Tibial nerve (tissue), 4 donors: ENCODE measurements at regions not wholly inside any gene's neighbourhood (a gene's known extent, or its start where the extent isn't known, plus 50 kb on each side); places are given as distances from the start of the nearest gene placed in this dataset.

Source experiments
- DNase-seq, 2 donors: peaks; one replicate each; pipeline ENCODE4 v3.0.0-alpha.2; 2019; ENCODE audit warnings: low spot score in 2 of 2
- H3K27ac ChIP-seq, 4 donors: fragments of 200-600 bp; sonication (generic) in 3 of 4; one replicate each; pipeline ENCODE4 v1.5.1; 2017 to 2019; ENCODE audit warnings: mild to moderate bottlenecking in 1 of 4
- H3K27me3 ChIP-seq, 2 donors: fragments of 200-600 bp; sonication (generic) in 1 of 2; one replicate each; pipeline versions ENCODE4 v1.5.1 to v1.6.0; 2017 to 2019
- H3K36me3 ChIP-seq, 3 donors: fragments of 200-600 bp; sonication (generic); one replicate each; pipeline ENCODE4 v1.5.1; 2018 to 2019
- H3K4me1 ChIP-seq, 4 donors: fragments of 200-600 bp; sonication (generic) in 3 of 4; one replicate each; pipeline ENCODE4 v1.5.1; 2017 to 2019
- H3K4me3 ChIP-seq, 4 donors: fragments of 200-600 bp; sonication (generic) in 3 of 4; one replicate each; pipeline ENCODE4 v1.5.1; 2017 to 2019; ENCODE audit warnings: mild to moderate bottlenecking in 1 of 4, moderate library complexity in 1 of 4
- H3K9me3 ChIP-seq, 4 donors: fragments of 200-600 bp; sonication (generic) in 3 of 4; one replicate each; pipeline ENCODE4 v1.5.1; 2017 to 2019
- EP300 ChIP-seq, 2 donors: sonication (generic); formaldehyde crosslinking; IDR thresholded peaks; one replicate each; pipeline ENCODE4 v1.6.1; 2017; ENCODE audit warnings: antibody characterized with exemption in 2 of 2, mild to moderate bottlenecking in 1 of 2
- POLR2A ChIP-seq, 2 donors: fragments of 450-650 bp; IDR thresholded peaks; one replicate each; pipeline ENCODE4 v1.6.1; 2017; ENCODE audit warnings: antibody characterized with exemption in 2 of 2, mild to moderate bottlenecking in 2 of 2, moderate library complexity in 2 of 2
- WGBS, 2 donors: methylation state at CpG; one replicate each; pipeline ENCODE4 v1.1.5; 2018; 5-methylcytosine and 5-hydroxymethylcytosine counted together
- TF ChIP-seq, protein P1 (sequence below), 5 experiments: fragments of 200-600 bp in 3 of 5; fragments of 450-650 bp in 2 of 5; sonication (generic) in 3 of 5; IDR thresholded peaks; one replicate each; pipeline ENCODE4 v1.5.1; 2016 to 2019; ENCODE audit warnings: antibody characterized with exemption in 5 of 5, mild to moderate bottlenecking in 3 of 5, moderate library complexity in 2 of 5

DNA sequence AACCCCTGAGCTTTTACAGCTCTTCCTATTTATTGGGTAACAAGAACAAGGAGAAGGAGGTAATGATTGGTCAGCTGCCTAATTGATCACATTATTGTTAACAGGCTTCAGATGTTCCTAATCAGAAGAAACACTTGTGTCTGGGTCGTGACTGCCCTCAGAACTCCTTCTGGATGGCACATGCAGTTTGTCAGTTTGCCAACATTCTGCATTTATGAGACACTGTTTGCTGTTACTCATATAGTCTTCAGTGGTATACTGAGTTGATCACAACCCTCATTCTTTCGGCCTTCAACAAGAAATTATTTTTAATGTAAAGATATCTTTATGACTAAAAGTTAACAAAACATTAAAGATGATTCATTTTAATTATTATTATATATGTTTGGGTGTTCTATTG is 95.7 kb upstream of the DOCK10 start:
- no peak for TF ChIP-seq EP300 (IDR thresholded peaks at IDR 0.05)
- TF ChIP-seq, protein P1, sequence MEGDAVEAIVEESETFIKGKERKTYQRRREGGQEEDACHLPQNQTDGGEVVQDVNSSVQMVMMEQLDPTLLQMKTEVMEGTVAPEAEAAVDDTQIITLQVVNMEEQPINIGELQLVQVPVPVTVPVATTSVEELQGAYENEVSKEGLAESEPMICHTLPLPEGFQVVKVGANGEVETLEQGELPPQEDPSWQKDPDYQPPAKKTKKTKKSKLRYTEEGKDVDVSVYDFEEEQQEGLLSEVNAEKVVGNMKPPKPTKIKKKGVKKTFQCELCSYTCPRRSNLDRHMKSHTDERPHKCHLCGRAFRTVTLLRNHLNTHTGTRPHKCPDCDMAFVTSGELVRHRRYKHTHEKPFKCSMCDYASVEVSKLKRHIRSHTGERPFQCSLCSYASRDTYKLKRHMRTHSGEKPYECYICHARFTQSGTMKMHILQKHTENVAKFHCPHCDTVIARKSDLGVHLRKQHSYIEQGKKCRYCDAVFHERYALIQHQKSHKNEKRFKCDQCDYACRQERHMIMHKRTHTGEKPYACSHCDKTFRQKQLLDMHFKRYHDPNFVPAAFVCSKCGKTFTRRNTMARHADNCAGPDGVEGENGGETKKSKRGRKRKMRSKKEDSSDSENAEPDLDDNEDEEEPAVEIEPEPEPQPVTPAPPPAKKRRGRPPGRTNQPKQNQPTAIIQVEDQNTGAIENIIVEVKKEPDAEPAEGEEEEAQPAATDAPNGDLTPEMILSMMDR (IDR thresholded peaks at IDR 0.05) = no peak
- no peak for TF ChIP-seq POLR2A (IDR thresholded peaks at IDR 0.05)
- Histone ChIP-seq H3K36me3 (no peaks in the 10 kb centered on the region), H3K4me1 (no peaks in the 10 kb centered on the region), H3K27me3 (no peaks in the 10 kb centered on the region), H3K27ac (no peak overlapping the region), H3K9me3 (no peaks in the 10 kb centered on the region), H3K4me3 (no peak overlapping the region)
- DNase-seq = no peak
- WGBS, 2 donors = 57 to 64% methylated on average over 2 of the region's 2 CpGs

DNA sequence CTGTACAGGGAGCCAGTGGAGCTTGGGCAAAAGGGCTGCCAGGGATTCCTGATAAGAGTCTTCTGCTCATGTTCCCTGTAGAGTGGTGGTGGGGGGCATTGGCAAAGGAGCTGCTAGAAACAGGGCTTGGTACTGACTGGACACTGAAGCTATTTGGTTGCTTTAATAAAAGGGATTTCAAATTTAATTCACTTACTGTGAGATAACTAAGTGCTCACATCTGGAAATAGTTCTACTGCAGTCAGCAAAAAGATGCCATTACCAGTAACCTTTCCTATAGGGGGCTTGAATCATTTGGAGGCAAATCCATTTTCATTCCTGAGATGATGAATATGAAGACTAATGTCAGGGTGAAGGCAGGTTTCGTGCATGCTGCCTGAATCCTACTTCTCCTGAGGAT is 94.3 kb upstream of the DOCK10 start:
- no peak overlapping the region for H3K27ac ChIP-seq

DNA sequence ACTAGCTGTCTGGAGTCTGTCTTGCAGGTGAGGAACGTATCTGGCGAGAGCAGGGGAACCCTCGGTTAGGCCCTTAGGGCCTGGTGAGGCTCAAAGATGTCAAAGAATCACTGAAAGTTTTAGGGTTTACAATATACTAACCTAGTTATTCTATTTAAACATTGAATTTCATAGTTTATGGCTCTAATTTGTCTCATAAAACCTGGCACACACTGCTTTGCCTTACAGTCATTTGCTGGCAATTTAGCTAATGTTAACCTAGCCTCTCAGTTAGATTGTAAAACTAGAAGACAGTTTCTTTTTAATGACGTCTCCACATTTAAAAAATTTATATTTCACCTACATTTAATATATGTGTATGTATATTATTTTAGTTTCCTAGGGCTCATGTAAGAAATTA is 89.6 kb upstream of the DOCK10 start:
- peaks cover 0 to 5% (median 0%) of the 10 kb centered on the region in 4 donors for H3K9me3 ChIP-seq
- WGBS, 2 donors = 85 to 90% methylated on average over 4 of the region's 4 CpGs
- no peak for TF ChIP-seq EP300 (IDR thresholded peaks at IDR 0.05)
- no peak for TF ChIP-seq POLR2A (IDR thresholded peaks at IDR 0.05)
- TF ChIP-seq, protein P1 (IDR thresholded peaks at IDR 0.05) = no peak
- H3K27me3 ChIP-seq = no peaks in the 10 kb centered on the region
- H3K4me1 ChIP-seq = no peaks in the 10 kb centered on the region
- H3K27ac ChIP-seq = no peak overlapping the region
- no peak overlapping the region for H3K4me3 ChIP-seq
- no peaks in the 10 kb centered on the region for H3K36me3 ChIP-seq
- DNase-seq = no peak

More for the DNA sequence above, 94.3 kb upstream of the DOCK10 start:
- WGBS, 2 donors = 64 to 82% methylated on average over 1 of the region's 1 CpG
- H3K27me3 ChIP-seq = no peaks in the 10 kb centered on the region
- TF ChIP-seq EP300 (IDR thresholded peaks at IDR 0.05) (no peak), POLR2A (IDR thresholded peaks at IDR 0.05) (no peak)
- TF ChIP-seq, protein P1 (IDR thresholded peaks at IDR 0.05) = no peak
- H3K4me3 ChIP-seq = no peak overlapping the region
- no peaks in the 10 kb centered on the region for H3K4me1 ChIP-seq
- H3K9me3 ChIP-seq = no peaks in the 10 kb centered on the region
- no peak for DNase-seq
- no peaks in the 10 kb centered on the region for H3K36me3 ChIP-seq

DNA sequence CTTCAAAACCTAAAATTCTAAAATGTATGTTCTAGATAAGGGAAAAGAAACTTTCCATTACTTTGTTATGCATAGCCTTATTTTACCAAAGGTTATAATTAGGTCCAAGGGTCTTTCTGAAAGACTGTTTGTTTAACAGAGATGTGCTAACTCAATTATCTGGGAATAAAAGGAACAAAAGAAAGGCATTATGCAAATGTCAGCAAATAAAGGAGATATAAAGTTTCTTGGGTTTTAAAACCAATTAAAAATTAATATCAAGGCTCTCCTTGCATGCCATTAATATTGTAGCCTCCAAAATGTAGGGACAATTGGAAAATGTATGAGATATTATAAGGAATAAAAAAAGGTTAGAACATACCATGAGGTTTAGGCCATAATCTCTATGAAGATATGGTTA is 87.8 kb upstream of the DOCK10 start:
- no peak for DNase-seq
- TF ChIP-seq, protein P1 (IDR thresholded peaks at IDR 0.05) = no peak
- TF ChIP-seq POLR2A (IDR thresholded peaks at IDR 0.05) (no peak), EP300 (IDR thresholded peaks at IDR 0.05) (no peak)
- no peaks in the 10 kb centered on the region for H3K36me3 ChIP-seq
- H3K9me3 ChIP-seq = peaks cover 0 to 5% (median 0%) of the 10 kb centered on the region in 4 donors
- no peak overlapping the region for H3K27ac ChIP-seq
- H3K4me1 ChIP-seq = no peaks in the 10 kb centered on the region
- no peaks in the 10 kb centered on the region for H3K27me3 ChIP-seq
- no peak overlapping the region for H3K4me3 ChIP-seq

DNA sequence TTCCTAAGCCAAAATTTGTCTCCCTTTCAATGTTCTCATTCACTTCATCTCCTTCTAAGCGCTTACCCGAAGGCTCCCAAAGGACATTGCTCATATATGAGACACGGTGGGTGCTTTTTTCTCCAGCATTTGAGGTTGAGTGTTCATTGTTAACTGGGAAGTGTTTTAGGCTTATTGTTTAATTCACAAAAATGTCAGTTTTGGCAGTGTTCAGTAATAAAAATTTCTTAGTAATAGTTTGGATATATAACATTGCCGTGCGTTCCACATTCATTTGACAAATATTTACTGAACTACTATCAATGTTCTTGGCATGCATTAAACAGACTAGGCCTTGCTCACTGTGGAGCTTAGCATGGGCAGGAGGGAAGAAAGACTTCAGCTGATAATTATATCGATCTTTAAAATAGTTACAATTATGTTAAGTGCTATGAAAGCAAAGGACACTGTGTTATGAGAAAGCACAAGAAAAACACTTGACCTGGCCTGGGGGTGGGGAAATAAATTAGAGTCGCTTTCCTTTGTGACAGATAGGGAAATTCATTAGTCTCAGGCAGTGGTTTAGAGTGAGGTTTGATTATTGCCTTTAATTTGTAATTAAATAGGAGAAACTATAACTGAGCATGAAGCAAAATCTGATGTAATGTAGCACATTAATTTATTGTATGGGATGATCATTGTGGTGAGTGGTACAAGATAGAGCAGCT is 82.2 kb upstream of the DOCK10 start:
- Histone ChIP-seq H3K9me3 (peaks cover 0 to 5% (median 0%) of the 10 kb centered on the region in 4 donors), H3K4me3 (no peak overlapping the region), H3K27ac (no peak overlapping the region), H3K4me1 (no peaks in the 10 kb centered on the region), H3K27me3 (no peaks in the 10 kb centered on the region), H3K36me3 (no peaks in the 10 kb centered on the region)
- TF ChIP-seq, protein P1 (IDR thresholded peaks at IDR 0.05) = no peak
- no peak for TF ChIP-seq POLR2A (IDR thresholded peaks at IDR 0.05)
- TF ChIP-seq EP300 (IDR thresholded peaks at IDR 0.05) = no peak
- no peak for DNase-seq
- WGBS, 2 donors = 69% methylated on average over 7 of the region's 7 CpGs
